ENCODE measurements at regions not wholly inside any gene's neighbourhood (a gene's known extent, or its start where the extent isn't known, plus 50 kb on each side); places are given as distances from the start of the nearest gene placed in this dataset.
A peak's percentile ranks its signal among the peaks of the same experiment; 100 is the strongest.

DNA sequence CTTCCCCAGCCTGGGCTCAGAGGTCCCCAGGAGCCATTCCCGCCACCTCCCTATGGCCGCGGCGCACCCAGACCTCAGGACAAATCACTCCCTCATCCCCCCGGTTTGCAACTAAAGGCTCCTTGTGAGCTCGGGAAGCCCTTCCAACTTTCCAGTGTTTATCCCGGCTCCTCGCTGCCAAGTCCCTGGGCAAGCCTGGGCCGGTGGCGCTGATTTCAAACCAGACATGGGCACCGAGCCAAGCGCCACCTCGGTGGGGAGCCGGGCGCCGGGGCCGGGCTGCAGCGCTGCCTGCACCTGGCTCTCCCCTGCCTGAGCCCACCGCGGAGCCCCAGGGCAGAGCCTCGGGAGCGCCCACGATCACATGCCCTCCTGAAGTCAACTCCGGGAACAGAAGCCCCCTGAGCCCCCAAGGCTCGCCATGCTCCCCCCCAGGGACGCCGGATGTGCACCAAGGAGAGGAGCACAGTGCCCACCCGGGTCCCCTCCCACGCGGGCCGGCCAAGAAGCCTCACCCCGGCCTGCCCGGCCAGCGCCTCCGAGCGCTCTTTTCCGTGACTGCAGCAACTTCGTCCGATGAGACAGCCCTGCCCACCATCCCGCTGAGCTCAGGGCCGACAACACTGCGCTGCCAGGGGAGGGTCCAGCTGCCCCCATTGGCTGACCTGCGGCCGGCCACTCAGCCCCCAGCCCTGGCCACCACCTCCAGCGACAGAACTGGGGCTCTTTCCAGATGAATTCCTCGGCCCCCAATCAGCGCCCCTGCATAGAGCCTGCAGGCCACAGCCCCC lies 50.0 kb downstream of the NCOR2 start:
- Histone ChIP-seq H3K9ac (ENCODE audit: insufficient read depth in 1 of 2, low read length in 2 of 2) (peak overlapping the region; percentile 48 to 61), H3K4me3 (no peak overlapping the region), H3K4me1 (ENCODE audit: control insufficient read depth in 5 of 5, insufficient read depth in 5 of 5, low read length in 5 of 5) (peaks cover 29 to 66% (median 52%) of the 10 kb centered on the region in 5 donors), H3K9me3 (ENCODE audit: control insufficient read depth in 4 of 4, insufficient read depth in 3 of 4, low read length in 3 of 4) (no peaks in the 10 kb centered on the region), H3K36me3 (ENCODE audit: control insufficient read depth in 4 of 4, insufficient read depth in 4 of 4, low read length in 4 of 4) (peaks cover 0 to 10% (median 6%) of the 10 kb centered on the region in 4 donors), H3K27me3 (ENCODE audit: control insufficient read depth in 3 of 3, insufficient read depth in 3 of 3, low read length in 2 of 3) (no peaks in the 10 kb centered on the region), H3K27ac (ENCODE audit: low read depth in 1 of 2, low read length in 1 of 2) (peak overlapping the region; percentile 89 to 95)
- 18 to 34% methylated on average over 44 to 47 of the region's 47 CpGs for WGBS, 2 donors
- ATAC-seq (ENCODE audit: insufficient read depth, low FRiP score) (no peak), DNase-seq (peak; percentile 82 to 89 (median 82))
- TF ChIP-seq, protein P1, sequence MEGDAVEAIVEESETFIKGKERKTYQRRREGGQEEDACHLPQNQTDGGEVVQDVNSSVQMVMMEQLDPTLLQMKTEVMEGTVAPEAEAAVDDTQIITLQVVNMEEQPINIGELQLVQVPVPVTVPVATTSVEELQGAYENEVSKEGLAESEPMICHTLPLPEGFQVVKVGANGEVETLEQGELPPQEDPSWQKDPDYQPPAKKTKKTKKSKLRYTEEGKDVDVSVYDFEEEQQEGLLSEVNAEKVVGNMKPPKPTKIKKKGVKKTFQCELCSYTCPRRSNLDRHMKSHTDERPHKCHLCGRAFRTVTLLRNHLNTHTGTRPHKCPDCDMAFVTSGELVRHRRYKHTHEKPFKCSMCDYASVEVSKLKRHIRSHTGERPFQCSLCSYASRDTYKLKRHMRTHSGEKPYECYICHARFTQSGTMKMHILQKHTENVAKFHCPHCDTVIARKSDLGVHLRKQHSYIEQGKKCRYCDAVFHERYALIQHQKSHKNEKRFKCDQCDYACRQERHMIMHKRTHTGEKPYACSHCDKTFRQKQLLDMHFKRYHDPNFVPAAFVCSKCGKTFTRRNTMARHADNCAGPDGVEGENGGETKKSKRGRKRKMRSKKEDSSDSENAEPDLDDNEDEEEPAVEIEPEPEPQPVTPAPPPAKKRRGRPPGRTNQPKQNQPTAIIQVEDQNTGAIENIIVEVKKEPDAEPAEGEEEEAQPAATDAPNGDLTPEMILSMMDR (IDR thresholded peaks at IDR 0.05; ENCODE audit: control extremely low read depth, extremely low read depth) = no peak

DNA sequence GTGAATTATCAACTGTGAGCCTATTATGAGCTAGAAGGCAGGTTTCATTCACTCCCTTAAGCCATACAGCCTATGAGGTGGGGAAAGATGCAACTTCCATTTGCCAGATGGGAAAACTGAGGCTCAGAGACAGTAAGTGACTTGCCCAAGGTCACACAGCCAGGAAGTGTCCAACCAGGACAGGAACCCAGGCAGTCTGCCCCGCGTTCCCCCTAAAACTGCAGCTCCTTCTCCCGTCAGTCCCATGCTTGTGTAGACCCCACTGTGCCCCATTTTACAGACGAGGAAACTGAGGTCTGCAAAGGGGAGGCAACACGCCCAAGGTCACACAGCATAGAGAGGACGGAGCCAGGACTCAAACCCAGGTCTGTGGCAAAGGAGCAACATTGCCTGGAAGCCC lies 50.6 kb downstream of the NCOR2 start:
- H3K27ac ChIP-seq (ENCODE audit: low read depth in 1 of 2, low read length in 1 of 2) = peak overlapping the region; percentile 89 to 95
- ATAC-seq (ENCODE audit: insufficient read depth, low FRiP score) (no peak), DNase-seq (no peak)
- no peaks in the 10 kb centered on the region for H3K27me3 ChIP-seq (ENCODE audit: control insufficient read depth in 3 of 3, insufficient read depth in 3 of 3, low read length in 2 of 3)
- H3K9ac ChIP-seq (ENCODE audit: insufficient read depth in 1 of 2, low read length in 2 of 2) = peak overlapping the region; percentile 48 to 61
- peaks cover 0 to 10% (median 7%) of the 10 kb centered on the region in 4 donors for H3K36me3 ChIP-seq (ENCODE audit: control insufficient read depth in 4 of 4, insufficient read depth in 4 of 4, low read length in 4 of 4)
- TF ChIP-seq, protein P1 (IDR thresholded peaks at IDR 0.05; ENCODE audit: control extremely low read depth, extremely low read depth) = no peak
- H3K9me3 ChIP-seq (ENCODE audit: control insufficient read depth in 4 of 4, insufficient read depth in 3 of 4, low read length in 3 of 4) = no peaks in the 10 kb centered on the region
- no peak overlapping the region for H3K4me3 ChIP-seq
- 55 to 84% methylated on average over 6 of the region's 6 CpGs for whole genome bisulfite sequencing, 2 donors
- peaks cover 29 to 69% (median 55%) of the 10 kb centered on the region in 5 donors for H3K4me1 ChIP-seq (ENCODE audit: control insufficient read depth in 5 of 5, insufficient read depth in 5 of 5, low read length in 5 of 5)

DNA sequence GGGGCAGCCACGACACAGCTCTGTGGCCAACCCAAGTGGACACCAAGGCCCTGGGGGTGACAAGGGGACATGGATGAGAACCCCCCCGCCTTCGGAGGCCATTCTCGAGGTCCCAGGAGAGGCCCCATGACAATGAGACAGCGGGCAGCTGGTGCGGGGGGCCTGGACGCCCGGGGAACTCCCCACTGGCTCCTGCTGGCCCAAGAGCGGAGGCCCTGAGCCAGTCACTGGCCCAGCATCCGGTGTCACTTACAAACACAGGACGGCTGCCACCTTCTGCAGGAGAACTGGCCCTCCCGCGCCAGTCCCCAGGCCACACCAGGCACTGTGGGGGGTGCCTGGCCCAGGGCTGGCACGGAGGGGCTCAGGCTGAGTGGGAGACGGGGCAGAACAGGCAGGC lies 51.4 kb downstream of the NCOR2 start:
- peaks cover 0 to 10% (median 6%) of the 10 kb centered on the region in 4 donors for H3K36me3 ChIP-seq (ENCODE audit: control insufficient read depth in 4 of 4, insufficient read depth in 4 of 4, low read length in 4 of 4)
- no peaks in the 10 kb centered on the region for H3K9me3 ChIP-seq (ENCODE audit: control insufficient read depth in 4 of 4, insufficient read depth in 3 of 4, low read length in 3 of 4)
- no peak overlapping the region for H3K9ac ChIP-seq (ENCODE audit: insufficient read depth in 1 of 2, low read length in 2 of 2)
- no peak for ATAC-seq (ENCODE audit: insufficient read depth, low FRiP score)
- TF ChIP-seq, protein P1 (IDR thresholded peaks at IDR 0.05; ENCODE audit: control extremely low read depth, extremely low read depth) = no peak
- no peaks in the 10 kb centered on the region for H3K27me3 ChIP-seq (ENCODE audit: control insufficient read depth in 3 of 3, insufficient read depth in 3 of 3, low read length in 2 of 3)
- H3K27ac ChIP-seq (ENCODE audit: low read depth in 1 of 2, low read length in 1 of 2) = peak overlapping the region in 1 of 2 donors; percentile 54
- DNase-seq = no peak
- H3K4me3 ChIP-seq = no peak overlapping the region
- 72 to 80% methylated on average over 15 of the region's 15 CpGs for WGBS, 2 donors
- H3K4me1 ChIP-seq (ENCODE audit: control insufficient read depth in 5 of 5, insufficient read depth in 5 of 5, low read length in 5 of 5) = peaks cover 29 to 63% (median 55%) of the 10 kb centered on the region in 5 donors
